Coronary artery (tissue), 2 donors: ENCODE measurements at regions not wholly inside any gene's neighbourhood (a gene's known extent, or its start where the extent isn't known, plus 50 kb on each side); places are given as distances from the start of the nearest gene placed in this dataset.

Experiments used
- DNase-seq: peaks from one replicate; pipeline ENCODE4 v3.0.0-alpha.2; 2017; ENCODE audit warnings: low spot score
- H3K27ac ChIP-seq, 2 donors: fragments of 200-600 bp; sonication (generic); one replicate each; pipeline ENCODE4 v1.5.1; 2016 to 2019
- H3K4me3 ChIP-seq: fragments of 200-600 bp; sonication (generic); 2 replicates; pipeline ENCODE4 v1.5.1; 2016; ENCODE audit warnings: mild to moderate bottlenecking, moderate library complexity
- CTCF ChIP-seq: fragments of 200-600 bp; sonication (generic); IDR thresholded peaks from one replicate; pipeline ENCODE4 v1.5.1; 2019; ENCODE audit warnings: antibody characterized with exemption

GRCh38 chr10:61319386-61320256 is 133.6 kb downstream of the TMEM26 start:
- H3K27ac ChIP-seq, result no peak overlapping the region
- no peak for TF ChIP-seq CTCF
- H3K4me3 ChIP-seq, result no peak overlapping the region
- no peak for DNase-seq

- H3K27ac ChIP-seq, result no peak overlapping the region
- no peak for DNase-seq
- TF ChIP-seq CTCF, result no peak
- H3K4me3 ChIP-seq, result no peak overlapping the region
These were observed 134.8 kb downstream of the TMEM26 start for GRCh38 chr10:61318429-61318828.

- Histone ChIP-seq H3K4me3 (no peak overlapping the region), H3K27ac (no peak overlapping the region)
- TF ChIP-seq CTCF, result no peak
- DNase-seq, result no peak
These were observed 135.5 kb downstream of the TMEM26 start for GRCh38 chr10:61317706-61318105.

GRCh38 chr10:61316676-61317265 is 136.4 kb downstream of the TMEM26 start:
- no peak for TF ChIP-seq CTCF
- Histone ChIP-seq H3K27ac (no peak overlapping the region), H3K4me3 (no peak overlapping the region)
- DNase-seq, result no peak

- TF ChIP-seq CTCF, result no peak
These were observed 138.9 kb downstream of the TMEM26 start for GRCh38 chr10:61314273-61314672.

GRCh38 chr10:61313460-61313859 is 139.7 kb downstream of the TMEM26 start:
- Histone ChIP-seq H3K27ac (no peak overlapping the region), H3K4me3 (no peak overlapping the region)
- no peak for DNase-seq
- no peak for TF ChIP-seq CTCF

More at GRCh38 chr10:61314273-61314672, 138.9 kb downstream of the TMEM26 start:
- Histone ChIP-seq H3K27ac (no peak overlapping the region), H3K4me3 (no peak overlapping the region)
- no peak for DNase-seq

- H3K27ac ChIP-seq, result no peak overlapping the region
- DNase-seq, result no peak
- TF ChIP-seq CTCF, result no peak
- H3K4me3 ChIP-seq, result no peak overlapping the region
These were observed 148.4 kb downstream of the TMEM26 start for GRCh38 chr10:61304746-61305145.
